Keratinocyte (primary cell): ENCODE measurements at regions not wholly inside any gene's neighbourhood (a gene's known extent, or its start where the extent isn't known, plus 50 kb on each side); places are given as distances from the start of the nearest gene placed in this dataset.

Experiments
- DNase-seq: peaks from one replicate; pipeline ENCODE4 v3.0.0-alpha.2; 2011; ENCODE audit warnings: low read depth, missing footprints, low spot score
- FAIRE-seq: peaks from 2 replicates; lab custom pipeline; 2011; peaks lifted over from hg19 to GRCh38; lab: Jason Lieb, UNC
- H2AFZ ChIP-seq: 2 replicates; pipeline ENCODE4 v1.6.0; 2012; ENCODE audit warnings: low read length, control low read depth, inconsistent platforms; ENCODE audit not compliant: control insufficient read depth
- H3K27ac ChIP-seq: 2 replicates; pipeline ENCODE4 v1.5.1; 2011; ENCODE audit warnings: low read length; ENCODE audit not compliant: control insufficient read depth, insufficient read depth
- H3K27me3 ChIP-seq: 3 replicates; pipeline ENCODE4 v1.6.0; 2011; ENCODE audit warnings: low read length; ENCODE audit not compliant: control insufficient read depth, insufficient read depth; ENCODE audit errors: extremely low read depth
- H3K36me3 ChIP-seq, 2 experiments: 2 replicates in 1 of 2; 3 replicates in 1 of 2; pipeline ENCODE4 v1.5.1; 2011; ENCODE audit warnings: low read length in 2 of 2, mild to moderate bottlenecking in 1 of 2; ENCODE audit not compliant: control insufficient read depth in 2 of 2, insufficient read depth in 2 of 2; ENCODE audit errors: extremely low read depth in 1 of 2
- H3K4me1 ChIP-seq: 3 replicates; pipeline ENCODE4 v1.5.1; 2011; ENCODE audit warnings: low read length; ENCODE audit not compliant: control insufficient read depth, insufficient read depth; ENCODE audit errors: extremely low read depth
- H3K4me2 ChIP-seq: 3 replicates; pipeline ENCODE4 v1.6.0; 2011; ENCODE audit warnings: low read depth, low read length; ENCODE audit not compliant: control insufficient read depth, insufficient read depth; ENCODE audit errors: extremely low read depth
- H3K4me3 ChIP-seq, 3 experiments: fragments of 200-600 bp in 1 of 3; sonication (generic) in 1 of 3; 2 replicates in 2 of 3; 3 replicates in 1 of 3; pipeline ENCODE4 v1.5.1; 2011 to 2016; ENCODE audit warnings: low read length in 3 of 3, mild to moderate bottlenecking in 3 of 3, control low read depth in 2 of 3, inconsistent platforms in 1 of 3, low read depth in 1 of 3, mixed read lengths in 1 of 3, mixed run types in 1 of 3, moderate library complexity in 1 of 3; ENCODE audit not compliant: control insufficient read depth in 2 of 3, insufficient read depth in 2 of 3; ENCODE audit errors: extremely low read depth in 1 of 3
- H3K79me2 ChIP-seq: 2 replicates; pipeline ENCODE4 v1.6.0; 2012; ENCODE audit warnings: low read length; ENCODE audit not compliant: control insufficient read depth, insufficient read depth
- H3K9ac ChIP-seq: 3 replicates; pipeline ENCODE4 v1.6.0; 2011; ENCODE audit warnings: low read length; ENCODE audit not compliant: control insufficient read depth, insufficient read depth; ENCODE audit errors: extremely low read depth
- H3K9me1 ChIP-seq: 3 replicates; pipeline ENCODE4 v1.6.0; 2011; ENCODE audit warnings: low read length; ENCODE audit not compliant: control insufficient read depth, insufficient read depth; ENCODE audit errors: extremely low read depth
- H3K9me3 ChIP-seq: 2 replicates; pipeline ENCODE4 v1.5.1; 2012; ENCODE audit warnings: low read depth, low read length; ENCODE audit not compliant: control insufficient read depth
- H4K20me1 ChIP-seq: 3 replicates; pipeline ENCODE4 v1.6.0; 2011; ENCODE audit warnings: low read length; ENCODE audit not compliant: control insufficient read depth, insufficient read depth; ENCODE audit errors: extremely low read depth
- CTCF ChIP-seq, 3 experiments: IDR thresholded peaks in 1 of 3; conservative IDR thresholded peaks in 1 of 3; optimal IDR thresholded peaks in 1 of 3; 2 replicates in 2 of 3; 3 replicates in 1 of 3; pipeline versions ENCODE3 to v1.5.1; 2011; ENCODE audit warnings: low read length in 3 of 3, mild to moderate bottlenecking in 3 of 3, moderate library complexity in 2 of 3, control low read depth in 1 of 3, inconsistent platforms in 1 of 3; ENCODE audit not compliant: insufficient read depth in 2 of 3; ENCODE audit errors: extremely low read depth in 1 of 3
- EZH2 ChIP-seq: IDR thresholded peaks from one replicate; pipeline ENCODE4 v1.6.1; 2012; ENCODE audit warnings: inconsistent platforms, mild to moderate bottlenecking, low read length, moderate library complexity
- dilution Hi-C: fragments of 300-500 bp; cut with MboI; formaldehyde crosslinking; loops from one replicate; pipeline ENCODE4 v1.7.0; 2020; ENCODE audit warnings: low sequenced_read_pairs; ENCODE audit not compliant: extremely low pct_ligation_motif_present

GRCh38 chr4:41423117-41423516, 114.8 kb upstream of the LIMCH1 start:
- H3K9me1 ChIP-seq = no peaks in the 10 kb centered on the region
- TF ChIP-seq CTCF (optimal IDR thresholded peaks at IDR 0.05 in 1 of 3, IDR thresholded peaks at IDR 0.05 in 1 of 3, conservative IDR thresholded peaks at IDR 0.05 in 1 of 3; ENCODE audit: extremely low read depth in 1 of 3, insufficient read depth in 2 of 3, low read length in 3 of 3) (no peak), EZH2 (no peak)
- H3K4me1 ChIP-seq = no peaks in the 10 kb centered on the region
- H2AFZ ChIP-seq = no peak overlapping the region
- no peaks in the 10 kb centered on the region for H3K79me2 ChIP-seq
- H3K4me3 ChIP-seq = no peak overlapping the region
- H3K27ac ChIP-seq = no peak overlapping the region
- H3K9ac ChIP-seq = no peak overlapping the region
- H3K9me3 ChIP-seq = no peaks in the 10 kb centered on the region
- no peak overlapping the region for H3K4me2 ChIP-seq
- FAIRE-seq (no peak), DNase-seq (no peak)
- H4K20me1 ChIP-seq = no peaks in the 10 kb centered on the region
- no peaks in the 10 kb centered on the region for H3K27me3 ChIP-seq
- dilution Hi-C loops = no loop called here
- no peaks in the 10 kb centered on the region for H3K36me3 ChIP-seq

GRCh38 chr4:41424522-41424921, 113.4 kb upstream of the LIMCH1 start:
- H3K9me1 ChIP-seq = no peaks in the 10 kb centered on the region
- dilution Hi-C loops = no loop called here
- no peak overlapping the region for H2AFZ ChIP-seq
- no peak overlapping the region for H3K4me2 ChIP-seq
- H3K27ac ChIP-seq = no peak overlapping the region
- FAIRE-seq (no peak), DNase-seq (no peak)
- H4K20me1 ChIP-seq = no peaks in the 10 kb centered on the region
- no peaks in the 10 kb centered on the region for H3K4me1 ChIP-seq
- no peaks in the 10 kb centered on the region for H3K79me2 ChIP-seq
- no peak overlapping the region for H3K9ac ChIP-seq
- no peak overlapping the region for H3K4me3 ChIP-seq
- no peaks in the 10 kb centered on the region for H3K27me3 ChIP-seq
- H3K36me3 ChIP-seq = no peaks in the 10 kb centered on the region
- no peaks in the 10 kb centered on the region for H3K9me3 ChIP-seq
- TF ChIP-seq CTCF (optimal IDR thresholded peaks at IDR 0.05 in 1 of 3, IDR thresholded peaks at IDR 0.05 in 1 of 3, conservative IDR thresholded peaks at IDR 0.05 in 1 of 3; ENCODE audit: extremely low read depth in 1 of 3, insufficient read depth in 2 of 3, low read length in 3 of 3) (no peak), EZH2 (no peak)
